Neural progenitor cell (in vitro differentiated cells): ENCODE measurements at regions not wholly inside any gene's neighbourhood (a gene's known extent, or its start where the extent isn't known, plus 50 kb on each side); places are given as distances from the start of the nearest gene placed in this dataset.

Experiments used
- DNase-seq: peaks from one replicate; pipeline ENCODE4 v3.0.0-alpha.2; 2016; ENCODE audit warnings: low spot score
- H2AFZ ChIP-seq: fragments of 200-600 bp; sonication (generic); replicated peaks from 2 replicates; pipeline ENCODE4 v1.6.1; 2016; ENCODE audit warnings: antibody characterized with exemption
- H3F3A ChIP-seq: fragments of 200-600 bp; sonication (generic); 2 replicates; pipeline ENCODE4 v1.6.1; 2016; ENCODE audit warnings: antibody characterized with exemption, low read depth
- H3K27ac ChIP-seq: fragments of 200-600 bp; sonication (generic); 2 replicates; pipeline ENCODE4 v1.5.1; 2016; ENCODE audit warnings: mild to moderate bottlenecking
- H3K27me3 ChIP-seq: fragments of 200-600 bp; sonication (generic); 2 replicates; pipeline ENCODE4 v1.6.1; 2016; ENCODE audit warnings: mild to moderate bottlenecking, moderate library complexity
- H3K36me3 ChIP-seq: fragments of 200-600 bp; sonication (generic); 2 replicates; pipeline ENCODE4 v1.5.1; 2016
- H3K4me1 ChIP-seq: fragments of 200-600 bp; sonication (generic); 2 replicates; pipeline ENCODE4 v1.6.1; 2016; ENCODE audit warnings: mixed run types
- H3K4me2 ChIP-seq: fragments of 200-600 bp; sonication (generic); 2 replicates; pipeline ENCODE4 v1.6.1; 2016
- H3K4me3 ChIP-seq: fragments of 200-600 bp; sonication (generic); 2 replicates; pipeline ENCODE4 v1.5.1; 2016
- H3K79me2 ChIP-seq: fragments of 200-600 bp; sonication (generic); 2 replicates; pipeline ENCODE4 v1.6.1; 2016; ENCODE audit warnings: low read depth
- H3K9ac ChIP-seq: fragments of 200-600 bp; sonication (generic); 2 replicates; pipeline ENCODE4 v1.6.1; 2016
- H3K9me3 ChIP-seq: fragments of 200-600 bp; sonication (generic); 2 replicates; pipeline ENCODE4 v1.5.1; 2016; ENCODE audit warnings: low read depth
- H4K20me1 ChIP-seq: fragments of 200-600 bp; sonication (generic); 2 replicates; pipeline ENCODE4 v1.6.1; 2016; ENCODE audit warnings: low read depth
- H3K27ac Mint-ChIP-seq: 3 replicates; pipeline ENCODE4 v1.8.0; 2021; ENCODE audit warnings: mixed read lengths
- H3K27me3 Mint-ChIP-seq: 2 replicates; pipeline ENCODE4 v1.8.0; 2022; ENCODE audit warnings: low read depth, mild to moderate bottlenecking, inconsistent platforms, moderate library complexity, mixed read lengths; ENCODE audit not compliant: insufficient read depth
- H3K36me3 Mint-ChIP-seq: 3 replicates; pipeline ENCODE4 v1.8.0; 2021; ENCODE audit warnings: mixed read lengths
- H3K4me1 Mint-ChIP-seq: 3 replicates; pipeline ENCODE4 v1.8.0; 2021; ENCODE audit warnings: mixed read lengths
- H3K4me3 Mint-ChIP-seq: 3 replicates; pipeline ENCODE4 v1.8.0; 2021; ENCODE audit warnings: mild to moderate bottlenecking, moderate library complexity, mixed read lengths
- H3K9me3 Mint-ChIP-seq: 3 replicates; pipeline ENCODE4 v1.8.0; 2020; ENCODE audit warnings: mixed read lengths
- CTCF ChIP-seq: fragments of 200-600 bp; sonication (generic); IDR thresholded peaks from 2 replicates; pipeline ENCODE4 v1.5.1; 2017; ENCODE audit warnings: antibody characterized with exemption, mild to moderate bottlenecking
- EZH2 ChIP-seq: fragments of 200-600 bp; sonication (generic); IDR thresholded peaks from 2 replicates; pipeline ENCODE4 v1.6.1; 2017; ENCODE audit warnings: antibody characterized with exemption, mild to moderate bottlenecking, moderate library complexity
- EZH2phosphoT487 ChIP-seq: fragments of 200-600 bp; sonication (generic); IDR thresholded peaks from 2 replicates; pipeline ENCODE4 v1.6.1; 2017; ENCODE audit warnings: antibody characterized with exemption

GRCh38 chr4:46520361-46520760 lies 130.4 kb upstream of the GABRA2 start:
- Mint-ChIP-seq H3K27me3 (no peaks in the 10 kb centered on the region), H3K9me3 (peaks cover 6% of the 10 kb centered on the region), H3K36me3 (no peaks in the 10 kb centered on the region), H3K4me1 (no peaks in the 10 kb centered on the region), H3K4me3 (no peak overlapping the region), H3K27ac (no peak overlapping the region)
- H3K36me3 ChIP-seq: no peaks in the 10 kb centered on the region
- DNase-seq: no peak
- no peaks in the 10 kb centered on the region for H3K79me2 ChIP-seq
- TF ChIP-seq CTCF (no peak), EZH2 (no peak)
- H3K4me2 ChIP-seq: no peak overlapping the region
- H3K9me3 ChIP-seq: no peaks in the 10 kb centered on the region
- no peaks in the 10 kb centered on the region for H3K27me3 ChIP-seq
- H3K9ac ChIP-seq: no peak overlapping the region
- H3F3A ChIP-seq: no peaks in the 10 kb centered on the region
- H4K20me1 ChIP-seq: no peaks in the 10 kb centered on the region
- H3K27ac ChIP-seq: no peak overlapping the region
- H3K4me3 ChIP-seq: no peak overlapping the region
- H2AFZ ChIP-seq: no peak overlapping the region
- H3K4me1 ChIP-seq: no peaks in the 10 kb centered on the region

- Mint-ChIP-seq H3K36me3 (no peaks in the 10 kb centered on the region), H3K27me3 (no peaks in the 10 kb centered on the region), H3K9me3 (no peaks in the 10 kb centered on the region), H3K4me1 (no peaks in the 10 kb centered on the region), H3K27ac (no peak overlapping the region), H3K4me3 (no peak overlapping the region)
- H3F3A ChIP-seq: no peaks in the 10 kb centered on the region
- no peaks in the 10 kb centered on the region for H3K36me3 ChIP-seq
- H2AFZ ChIP-seq: no peak overlapping the region
- H3K4me1 ChIP-seq: peaks cover 7% of the 10 kb centered on the region
- TF ChIP-seq EZH2phosphoT487: no peak
- no peak for TF ChIP-seq CTCF
- no peak for TF ChIP-seq EZH2
- no peaks in the 10 kb centered on the region for H3K27me3 ChIP-seq
- H3K9ac ChIP-seq: no peak overlapping the region
- H3K79me2 ChIP-seq: no peaks in the 10 kb centered on the region
- no peak overlapping the region for H3K27ac ChIP-seq
- no peaks in the 10 kb centered on the region for H3K9me3 ChIP-seq
- no peaks in the 10 kb centered on the region for H4K20me1 ChIP-seq
- no peak for DNase-seq
- H3K4me2 ChIP-seq: no peak overlapping the region
- no peak overlapping the region for H3K4me3 ChIP-seq
These were observed 126.0 kb upstream of the GABRA2 start for GRCh38 chr4:46515940-46516339.

GRCh38 chr4:46508216-46508615 lies 118.3 kb upstream of the GABRA2 start:
- H4K20me1 ChIP-seq: no peaks in the 10 kb centered on the region
- no peak overlapping the region for H3K9ac ChIP-seq
- Mint-ChIP-seq H3K9me3 (no peaks in the 10 kb centered on the region), H3K27me3 (no peaks in the 10 kb centered on the region), H3K27ac (no peak overlapping the region), H3K4me3 (no peak overlapping the region), H3K36me3 (no peaks in the 10 kb centered on the region), H3K4me1 (no peaks in the 10 kb centered on the region)
- H3K4me1 ChIP-seq: no peaks in the 10 kb centered on the region
- no peak for DNase-seq
- no peak overlapping the region for H3K27ac ChIP-seq
- H3K36me3 ChIP-seq: no peaks in the 10 kb centered on the region
- H3K27me3 ChIP-seq: no peaks in the 10 kb centered on the region
- H3K9me3 ChIP-seq: no peaks in the 10 kb centered on the region
- H3F3A ChIP-seq: no peaks in the 10 kb centered on the region
- H2AFZ ChIP-seq: no peak overlapping the region
- no peaks in the 10 kb centered on the region for H3K79me2 ChIP-seq
- H3K4me2 ChIP-seq: no peak overlapping the region
- no peak for TF ChIP-seq EZH2phosphoT487
- TF ChIP-seq CTCF: no peak
- no peak for TF ChIP-seq EZH2
- no peak overlapping the region for H3K4me3 ChIP-seq

- no peak overlapping the region for H3K27ac Mint-ChIP-seq
- no peaks in the 10 kb centered on the region for H3K79me2 ChIP-seq
- H3K36me3 Mint-ChIP-seq: no peaks in the 10 kb centered on the region
- no peak overlapping the region for H3K9ac ChIP-seq
- H3K4me3 ChIP-seq: no peak overlapping the region
- H3K27ac ChIP-seq: no peak overlapping the region
- no peaks in the 10 kb centered on the region for H3K4me1 ChIP-seq
- no peaks in the 10 kb centered on the region for H3K27me3 ChIP-seq
- H3K4me2 ChIP-seq: no peak overlapping the region
- H3F3A ChIP-seq: no peaks in the 10 kb centered on the region
- H3K4me3 Mint-ChIP-seq: no peak overlapping the region
- H4K20me1 ChIP-seq: no peaks in the 10 kb centered on the region
- no peak overlapping the region for H2AFZ ChIP-seq
- no peaks in the 10 kb centered on the region for H3K9me3 Mint-ChIP-seq
- H3K27me3 Mint-ChIP-seq: no peaks in the 10 kb centered on the region
- H3K9me3 ChIP-seq: no peaks in the 10 kb centered on the region
- no peaks in the 10 kb centered on the region for H3K36me3 ChIP-seq
- H3K4me1 Mint-ChIP-seq: no peaks in the 10 kb centered on the region
- no peak for DNase-seq
- TF ChIP-seq EZH2: no peak
- no peak for TF ChIP-seq CTCF
- TF ChIP-seq EZH2phosphoT487: no peak
These were observed 116.9 kb upstream of the GABRA2 start for GRCh38 chr4:46506876-46507275.
